GM10248 (cell line): ENCODE measurements at regions not wholly inside any gene's neighbourhood (a gene's known extent, or its start where the extent isn't known, plus 50 kb on each side); places are given as distances from the start of the nearest gene placed in this dataset.
"Not testable (repeated sequence)": the region's sequence is repeated elsewhere in the genome, so short reads cannot be mapped to it uniquely, and the experiment has no call there.

Experiments used
- CTCF ChIA-PET: fragments of 300-600 bp; sonication (Branson Sonifier 250); formaldehyde crosslinking; extraction: SDS; loops from one replicate; lab custom pipeline; 2021; ENCODE audit warnings: antibody characterized with exemption; lab: Yijun Ruan, JAX
- POLR2A ChIA-PET: fragments of 350-650 bp; sonication (Branson Sonifier 250); formaldehyde crosslinking; extraction: SDS; loops from one replicate; lab custom pipeline; 2020; ENCODE audit warnings: antibody characterized with exemption; lab: Yijun Ruan, JAX
- DNase-seq: peaks from one replicate; pipeline ENCODE4 v3.0.0; 2012; ENCODE audit errors: extremely low spot score
- CTCF ChIP-seq: IDR thresholded peaks from 2 replicates; pipeline ENCODE4 v1.5.1; 2012; ENCODE audit warnings: mild to moderate bottlenecking, low read depth; ENCODE audit errors: extremely low read depth, missing control alignments, control extremely low read depth

GRCh38 chr3:178217479-178217878, 318.8 kb upstream of the KCNMB2 start:
- ChIA-PET CTCF (no interaction called here), POLR2A (no interaction called here)
- no peak for TF ChIP-seq CTCF
- no peak for DNase-seq

- no peak for TF ChIP-seq CTCF
- no peak for DNase-seq
- ChIA-PET POLR2A (no interaction called here), CTCF (no interaction called here)
Measured at GRCh38 chr3:178218231-178218630, 318.0 kb upstream of the KCNMB2 start.

GRCh38 chr3:178219661-178220060, 316.6 kb upstream of the KCNMB2 start:
- DNase-seq, POLR2A ChIA-PET, CTCF ChIA-PET: not testable (repeated sequence)

GRCh38 chr3:178223876-178224275, 312.4 kb upstream of the KCNMB2 start:
- POLR2A ChIA-PET, result no interaction called here
- CTCF ChIA-PET, result no interaction called here
- DNase-seq, result no peak
- no peak for TF ChIP-seq CTCF

GRCh38 chr3:178226094-178226493, 310.1 kb upstream of the KCNMB2 start:
- ChIA-PET CTCF (no interaction called here), POLR2A (no interaction called here)
- no peak for TF ChIP-seq CTCF
- no peak for DNase-seq

GRCh38 chr3:178231645-178232044, 304.6 kb upstream of the KCNMB2 start:
- ChIA-PET POLR2A (no interaction called here), CTCF (no interaction called here)
- TF ChIP-seq CTCF, result no peak
- no peak for DNase-seq

- no peak for TF ChIP-seq CTCF
- ChIA-PET CTCF (interaction anchor here (1.0 kb wide), 1 partner anchor 11 kb away, joined by 3 read pairs; no protein-coding TSS in a partner anchor), POLR2A (no interaction called here)
- no peak for DNase-seq
Measured at GRCh38 chr3:178233371-178234071, 302.7 kb upstream of the KCNMB2 start.
